ENCODE measurements at regions not wholly inside any gene's neighbourhood (a gene's known extent, or its start where the extent isn't known, plus 50 kb on each side); places are given as distances from the start of the nearest gene placed in this dataset.
A peak's percentile ranks its signal among the peaks of the same experiment; 100 is the strongest.
"Not testable (repeated sequence)": the region's sequence is repeated elsewhere in the genome, so short reads cannot be mapped to it uniquely, and the experiment has no call there.

GRCh38 chr4:128682942-128683666 is 126.4 kb upstream of the JADE1 start:
- Histone ChIP-seq H3K36me3 (ENCODE audit: insufficient read depth, low read length) (no peaks in the 10 kb centered on the region), H3K9me2 (ENCODE audit: insufficient read depth, low read length) (no peaks in the 10 kb centered on the region), H2AFZ (ENCODE audit: low read length) (peak overlapping the region; percentile 14; the same call in 1 of the 2 replicates), H3K4me1 (ENCODE audit: insufficient read depth, low read length, poor library complexity, severe bottlenecking) (peaks cover 10% of the 10 kb centered on the region), H3K79me2 (ENCODE audit: insufficient read depth, low read depth, low read length) (no peaks in the 10 kb centered on the region), H3K4me3 (ENCODE audit: low read depth, low read length, poor library complexity, severe bottlenecking) (no peak overlapping the region), H3K4me2 (ENCODE audit: low read length) (no peak overlapping the region), H3K27ac (ENCODE audit: low read depth, low read length, poor library complexity, severe bottlenecking) (no peak overlapping the region), H3K9me3 (ENCODE audit: low read length) (no peaks in the 10 kb centered on the region), H4K20me1 (ENCODE audit: insufficient read depth, low read length) (no peaks in the 10 kb centered on the region)
- no TSS peak for BruUV-seq (replicated peaks)
- CTCF ChIA-PET (ENCODE audit: unreplicated experiment): no interaction called here
- POLR2A ChIA-PET: no interaction called here
- no peak for TF ChIP-seq CTCF (conservative IDR thresholded peaks at IDR 0.05; ENCODE audit: low read length)
- TF ChIP-seq EZH2phosphoT487 (IDR thresholded peaks at IDR 0.05; ENCODE audit: borderline replicate concordance, low read depth, low read length): no peak
- DNase-seq (ENCODE audit: low spot score): no peak
- intact Hi-C loops (cut with micrococcal nuclease; ENCODE audit: unreplicated experiment): no loop called here

DNA sequence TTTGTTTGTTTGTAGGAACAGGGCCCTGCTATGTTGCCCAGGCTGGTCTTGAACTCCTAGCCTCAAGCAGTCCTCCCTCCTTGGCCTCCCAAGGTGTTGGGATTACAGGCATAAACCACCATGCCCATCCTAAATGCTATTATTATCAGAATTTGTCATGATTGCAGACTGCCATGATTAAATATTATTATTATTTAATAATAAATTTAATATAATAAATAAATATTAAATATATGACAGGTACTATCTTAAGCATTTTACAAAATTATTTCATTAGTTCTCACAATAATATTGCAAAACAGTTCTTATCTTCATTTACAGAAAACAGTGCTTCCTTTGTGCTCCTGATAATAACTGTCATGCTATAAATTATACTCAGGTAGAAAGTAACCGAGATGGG is 133.4 kb upstream of the JADE1 start:
- no peak for DNase-seq (ENCODE audit: low spot score)
- POLR2A ChIA-PET: no interaction called here
- no peak overlapping the region for H2AFZ ChIP-seq (ENCODE audit: low read length)
- CTCF ChIA-PET (ENCODE audit: unreplicated experiment): no interaction called here
- TF ChIP-seq CTCF (conservative IDR thresholded peaks at IDR 0.05; ENCODE audit: low read length): no peak
- no peak for TF ChIP-seq EZH2phosphoT487 (IDR thresholded peaks at IDR 0.05; ENCODE audit: borderline replicate concordance, low read depth, low read length)
- H3K4me3 ChIP-seq (ENCODE audit: low read depth, low read length, poor library complexity, severe bottlenecking): no peak overlapping the region
- no peaks in the 10 kb centered on the region for H4K20me1 ChIP-seq (ENCODE audit: insufficient read depth, low read length)
- peaks cover 15% of the 10 kb centered on the region for H3K4me1 ChIP-seq (ENCODE audit: insufficient read depth, low read length, poor library complexity, severe bottlenecking)
- BruUV-seq (replicated peaks): no TSS peak
- H3K9me2 ChIP-seq (ENCODE audit: insufficient read depth, low read length): no peaks in the 10 kb centered on the region
- no peaks in the 10 kb centered on the region for H3K36me3 ChIP-seq (ENCODE audit: insufficient read depth, low read length)
- no peak overlapping the region for H3K27ac ChIP-seq (ENCODE audit: low read depth, low read length, poor library complexity, severe bottlenecking)
- no peaks in the 10 kb centered on the region for H3K79me2 ChIP-seq (ENCODE audit: insufficient read depth, low read depth, low read length)
- H3K4me2 ChIP-seq (ENCODE audit: low read length): no peak overlapping the region
- no peaks in the 10 kb centered on the region for H3K9me3 ChIP-seq (ENCODE audit: low read length)
- intact Hi-C loops (cut with micrococcal nuclease; ENCODE audit: unreplicated experiment): loop anchor here (10.0 kb wide), 1 partner anchor 101 kb away; no protein-coding TSS in a partner anchor

GRCh38 chr4:128675083-128675482 is 134.4 kb upstream of the JADE1 start:
- BruUV-seq (replicated peaks): no TSS peak
- no peaks in the 10 kb centered on the region for H3K9me3 ChIP-seq (ENCODE audit: low read length)
- H3K27ac ChIP-seq (ENCODE audit: low read depth, low read length, poor library complexity, severe bottlenecking): peak overlapping the region; percentile 47
- DNase-seq (ENCODE audit: low spot score): peak; percentile 46
- H4K20me1 ChIP-seq (ENCODE audit: insufficient read depth, low read length): no peaks in the 10 kb centered on the region
- 0 out of 2 replicates have a peak overlapping the region, but pooled peaks have one; percentile 1 for H2AFZ ChIP-seq (ENCODE audit: low read length)
- no peak overlapping the region for H3K4me3 ChIP-seq (ENCODE audit: low read depth, low read length, poor library complexity, severe bottlenecking)
- intact Hi-C loops (cut with micrococcal nuclease; ENCODE audit: unreplicated experiment): loop anchor here (1.0 to 10.0 kb wide), 2 partner anchors 100 to 134 kb away; partner anchors contain the start of gene JADE1
- ChIA-PET CTCF (ENCODE audit: unreplicated experiment) (interaction anchor here (0.5 kb wide), 1 partner anchor 106 kb away, joined by 4 read pairs; no protein-coding TSS in a partner anchor), POLR2A (interaction anchor here (1.2 to 1.6 kb wide), 2 partner anchors 12 to 19 kb away, joined by 5 to 6 read pairs; no protein-coding TSS in a partner anchor)
- no peaks in the 10 kb centered on the region for H3K79me2 ChIP-seq (ENCODE audit: insufficient read depth, low read depth, low read length)
- H3K9me2 ChIP-seq (ENCODE audit: insufficient read depth, low read length): no peaks in the 10 kb centered on the region
- TF ChIP-seq CTCF (conservative IDR thresholded peaks at IDR 0.05; ENCODE audit: low read length) (no peak), EZH2phosphoT487 (IDR thresholded peaks at IDR 0.05; ENCODE audit: borderline replicate concordance, low read depth, low read length) (no peak)
- no peaks in the 10 kb centered on the region for H3K36me3 ChIP-seq (ENCODE audit: insufficient read depth, low read length)
- peak overlapping the region; percentile 28 for H3K4me2 ChIP-seq (ENCODE audit: low read length)
- H3K4me1 ChIP-seq (ENCODE audit: insufficient read depth, low read length, poor library complexity, severe bottlenecking): peaks cover 15% of the 10 kb centered on the region

GRCh38 chr4:128673159-128673558 is 136.3 kb upstream of the JADE1 start:
- H3K4me3 ChIP-seq (ENCODE audit: low read depth, low read length, poor library complexity, severe bottlenecking); H3K27ac ChIP-seq (ENCODE audit: low read depth, low read length, poor library complexity, severe bottlenecking); H3K79me2 ChIP-seq (ENCODE audit: insufficient read depth, low read depth, low read length); H3K36me3 ChIP-seq (ENCODE audit: insufficient read depth, low read length); H4K20me1 ChIP-seq (ENCODE audit: insufficient read depth, low read length); H2AFZ ChIP-seq (ENCODE audit: low read length); DNase-seq (ENCODE audit: low spot score); H3K9me2 ChIP-seq (ENCODE audit: insufficient read depth, low read length); BruUV-seq (replicated peaks); H3K4me2 ChIP-seq (ENCODE audit: low read length); CTCF ChIA-PET (ENCODE audit: unreplicated experiment); H3K9me3 ChIP-seq (ENCODE audit: low read length): not testable (repeated sequence)
- POLR2A ChIA-PET: interaction anchor here (0.8 to 0.9 kb wide), 2 partner anchors 17 to 58 kb away, joined by 3 to 6 read pairs; no protein-coding TSS in a partner anchor
- peaks cover 15% of the 10 kb centered on the region for H3K4me1 ChIP-seq (ENCODE audit: insufficient read depth, low read length, poor library complexity, severe bottlenecking)
- intact Hi-C loops (cut with micrococcal nuclease; ENCODE audit: unreplicated experiment): loop anchor here (10.0 kb wide), 1 partner anchor 98 kb away; no protein-coding TSS in a partner anchor
